Memory B cell (primary cell): ENCODE measurements at regions not wholly inside any gene's neighbourhood (a gene's known extent, or its start where the extent isn't known, plus 50 kb on each side); places are given as distances from the start of the nearest gene placed in this dataset.

Experiments
- ATAC-seq: fragments of 150-1000 bp; cut with Tn5 transposase; 2 replicates; pipeline ENCODE4 v1.10.0; 2021; ENCODE audit warnings: low read depth, mild to moderate bottlenecking, moderate library complexity
- DNase-seq, 2 donors: peaks; one replicate each; pipeline ENCODE4 v3.0.0; 2022; ENCODE audit warnings: low spot score in 2 of 2
- H3K27ac Mint-ChIP-seq: one replicate; pipeline ENCODE4 v1.8.0; 2022; ENCODE audit warnings: mild to moderate bottlenecking, moderate library complexity, mixed read lengths
- H3K27me3 Mint-ChIP-seq: one replicate; pipeline ENCODE4 v1.8.0; 2022; ENCODE audit warnings: mixed read lengths
- H3K36me3 Mint-ChIP-seq: one replicate; pipeline ENCODE4 v1.8.0; 2022; ENCODE audit warnings: mild to moderate bottlenecking, mixed read lengths
- H3K4me1 Mint-ChIP-seq: one replicate; pipeline ENCODE4 v1.8.0; 2022; ENCODE audit warnings: mixed read lengths
- H3K4me3 Mint-ChIP-seq: one replicate; pipeline ENCODE4 v1.8.0; 2022; ENCODE audit warnings: mild to moderate bottlenecking, moderate library complexity, mixed read lengths
- H3K9me3 Mint-ChIP-seq: one replicate; pipeline ENCODE4 v1.8.0; 2022; ENCODE audit warnings: mixed read lengths

DNA sequence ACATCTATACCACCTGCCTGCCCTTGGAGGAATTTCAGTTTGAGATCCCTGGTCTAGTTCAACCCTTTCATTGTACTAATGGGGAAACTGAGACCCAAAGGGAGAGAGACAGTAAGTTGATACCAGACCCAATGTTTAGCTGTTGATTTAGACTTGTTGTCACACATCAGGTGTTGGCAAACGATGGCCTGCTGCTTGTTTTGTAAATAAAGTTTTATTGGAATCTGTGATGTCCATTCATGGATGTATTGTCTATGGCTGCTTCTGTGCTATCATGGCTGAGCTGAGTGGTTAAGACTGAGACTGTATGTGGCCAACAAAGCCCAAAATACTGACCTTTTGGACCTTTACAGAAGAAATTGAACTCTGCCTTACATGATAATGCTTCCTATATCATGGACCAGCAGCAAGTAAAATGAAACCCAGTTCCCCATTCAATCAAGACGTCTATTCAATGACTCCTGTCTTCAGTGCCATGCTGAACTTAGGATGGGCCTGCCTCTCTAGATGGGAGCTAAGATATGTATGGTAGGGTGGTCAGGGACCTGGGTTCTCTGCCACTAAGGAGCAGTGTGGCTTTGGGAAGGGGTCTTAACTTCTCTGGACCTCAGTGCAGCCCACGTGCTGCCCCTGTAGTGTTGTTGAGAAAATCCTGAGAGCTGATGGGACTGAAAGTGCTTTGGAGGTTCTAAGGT lies 111.0 kb downstream of the IRX5 start:
- Mint-ChIP-seq H3K4me1 (no peaks in the 10 kb centered on the region), H3K9me3 (no peaks in the 10 kb centered on the region), H3K4me3 (no peak overlapping the region), H3K27me3 (no peaks in the 10 kb centered on the region), H3K27ac (no peak overlapping the region), H3K36me3 (no peaks in the 10 kb centered on the region)
- ATAC-seq (no peak), DNase-seq (no peak)

GRCh38 chr16:55042556-55043432 lies 112.1 kb downstream of the IRX5 start:
- H3K9me3 Mint-ChIP-seq = no peaks in the 10 kb centered on the region
- H3K27me3 Mint-ChIP-seq = no peaks in the 10 kb centered on the region
- no peaks in the 10 kb centered on the region for H3K36me3 Mint-ChIP-seq
- no peak for ATAC-seq
- H3K27ac Mint-ChIP-seq = no peak overlapping the region
- no peak overlapping the region for H3K4me3 Mint-ChIP-seq
- no peaks in the 10 kb centered on the region for H3K4me1 Mint-ChIP-seq
- no peak for DNase-seq

GRCh38 chr16:55043499-55043898 lies 112.8 kb downstream of the IRX5 start:
- H3K4me3 Mint-ChIP-seq = no peak overlapping the region
- no peak for ATAC-seq
- H3K27ac Mint-ChIP-seq = no peak overlapping the region
- H3K27me3 Mint-ChIP-seq = no peaks in the 10 kb centered on the region
- no peaks in the 10 kb centered on the region for H3K4me1 Mint-ChIP-seq
- H3K36me3 Mint-ChIP-seq = no peaks in the 10 kb centered on the region
- no peaks in the 10 kb centered on the region for H3K9me3 Mint-ChIP-seq
- no peak for DNase-seq

DNA sequence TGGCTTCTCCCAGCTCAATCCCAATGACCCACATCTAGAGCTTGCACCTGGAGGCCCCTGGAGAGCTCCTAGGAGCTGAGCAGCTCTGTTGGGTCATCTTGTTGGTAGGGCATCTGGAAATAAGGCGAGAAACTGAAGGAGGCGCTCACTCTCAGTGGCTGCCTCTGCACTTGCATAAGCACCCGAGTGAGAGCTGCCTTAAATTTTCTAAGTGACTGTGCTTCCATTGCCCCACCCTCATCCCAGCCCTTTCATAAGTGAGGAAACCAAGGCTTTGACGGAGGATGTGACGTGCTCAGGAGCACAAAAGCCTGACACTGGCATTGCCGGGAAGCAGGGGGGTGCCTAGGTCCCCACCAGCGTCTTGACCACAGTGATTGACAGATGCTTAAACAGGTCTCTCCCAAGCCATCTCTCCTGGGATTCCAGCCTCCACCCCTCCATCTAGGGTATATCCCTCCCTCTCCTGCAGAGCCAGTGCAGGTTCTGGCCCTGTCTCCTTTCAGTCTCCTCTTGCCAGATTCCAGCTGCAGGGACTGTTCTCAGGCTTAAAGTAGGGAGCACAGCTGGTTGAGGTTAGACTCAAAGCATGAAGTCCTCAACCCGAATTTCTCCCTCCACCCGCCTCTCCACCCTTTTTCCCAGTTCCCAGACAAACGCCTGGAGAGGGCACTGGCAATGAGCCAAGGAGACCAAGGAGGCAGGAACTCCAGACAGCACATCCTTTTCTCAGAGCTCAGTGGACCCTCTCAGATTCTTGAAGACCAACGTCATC lies 113.7 kb downstream of the IRX5 start:
- Mint-ChIP-seq H3K36me3 (no peaks in the 10 kb centered on the region), H3K27ac (no peak overlapping the region), H3K4me3 (no peak overlapping the region), H3K4me1 (no peaks in the 10 kb centered on the region), H3K9me3 (no peaks in the 10 kb centered on the region), H3K27me3 (no peaks in the 10 kb centered on the region)
- DNase-seq (no peak), ATAC-seq (no peak)

- no peaks in the 10 kb centered on the region for H3K9me3 Mint-ChIP-seq
- no peaks in the 10 kb centered on the region for H3K36me3 Mint-ChIP-seq
- H3K27ac Mint-ChIP-seq = no peak overlapping the region
- no peaks in the 10 kb centered on the region for H3K4me1 Mint-ChIP-seq
- no peak overlapping the region for H3K4me3 Mint-ChIP-seq
- ATAC-seq (no peak), DNase-seq (no peak)
- no peaks in the 10 kb centered on the region for H3K27me3 Mint-ChIP-seq
These were observed 114.7 kb downstream of the IRX5 start for GRCh38 chr16:55045329-55045728.

- no peak overlapping the region for H3K27ac Mint-ChIP-seq
- no peaks in the 10 kb centered on the region for H3K4me1 Mint-ChIP-seq
- no peaks in the 10 kb centered on the region for H3K27me3 Mint-ChIP-seq
These were observed 115.2 kb downstream of the IRX5 start for GRCh38 chr16:55045756-55046460.

GRCh38 chr16:55046513-55046912 lies 115.8 kb downstream of the IRX5 start:
- ATAC-seq (no peak), DNase-seq (no peak)
- Mint-ChIP-seq H3K36me3 (no peaks in the 10 kb centered on the region), H3K27ac (no peak overlapping the region), H3K4me1 (no peaks in the 10 kb centered on the region), H3K27me3 (no peaks in the 10 kb centered on the region), H3K4me3 (no peak overlapping the region), H3K9me3 (no peaks in the 10 kb centered on the region)

More at GRCh38 chr16:55045756-55046460, 115.2 kb downstream of the IRX5 start:
- Mint-ChIP-seq H3K4me3 (no peak overlapping the region), H3K9me3 (no peaks in the 10 kb centered on the region), H3K36me3 (no peaks in the 10 kb centered on the region)
- DNase-seq = no peak
- ATAC-seq = no peak

- Mint-ChIP-seq H3K4me3 (no peak overlapping the region), H3K4me1 (no peaks in the 10 kb centered on the region), H3K36me3 (no peaks in the 10 kb centered on the region), H3K9me3 (peaks cover 2% of the 10 kb centered on the region), H3K27me3 (no peaks in the 10 kb centered on the region), H3K27ac (no peak overlapping the region)
- DNase-seq = no peak
- ATAC-seq = no peak
These were observed 116.3 kb downstream of the IRX5 start for GRCh38 chr16:55046916-55047315.

DNA sequence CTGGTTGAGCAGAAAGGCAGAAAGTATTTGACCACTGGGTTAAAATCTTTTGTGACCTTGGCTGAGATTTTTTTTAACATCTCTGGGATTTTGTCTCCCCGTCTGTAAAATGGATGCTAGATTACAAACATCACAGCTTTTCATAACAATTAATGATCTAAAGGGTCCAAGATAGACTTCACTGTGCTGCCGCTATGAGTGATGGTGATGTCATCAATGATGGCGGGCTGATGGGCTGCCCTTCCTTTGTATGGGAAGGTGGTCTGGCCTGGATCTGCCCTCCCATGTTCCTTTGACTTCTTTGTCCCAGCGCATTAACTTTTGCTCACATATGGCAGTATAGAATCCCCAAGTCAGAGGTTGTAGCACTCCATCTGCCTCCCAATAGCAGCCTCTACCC lies 116.7 kb downstream of the IRX5 start:
- Mint-ChIP-seq H3K27me3 (no peaks in the 10 kb centered on the region), H3K27ac (no peak overlapping the region), H3K4me3 (no peak overlapping the region), H3K9me3 (peaks cover 2% of the 10 kb centered on the region), H3K36me3 (no peaks in the 10 kb centered on the region), H3K4me1 (no peaks in the 10 kb centered on the region)
- DNase-seq = no peak
- no peak for ATAC-seq

DNA sequence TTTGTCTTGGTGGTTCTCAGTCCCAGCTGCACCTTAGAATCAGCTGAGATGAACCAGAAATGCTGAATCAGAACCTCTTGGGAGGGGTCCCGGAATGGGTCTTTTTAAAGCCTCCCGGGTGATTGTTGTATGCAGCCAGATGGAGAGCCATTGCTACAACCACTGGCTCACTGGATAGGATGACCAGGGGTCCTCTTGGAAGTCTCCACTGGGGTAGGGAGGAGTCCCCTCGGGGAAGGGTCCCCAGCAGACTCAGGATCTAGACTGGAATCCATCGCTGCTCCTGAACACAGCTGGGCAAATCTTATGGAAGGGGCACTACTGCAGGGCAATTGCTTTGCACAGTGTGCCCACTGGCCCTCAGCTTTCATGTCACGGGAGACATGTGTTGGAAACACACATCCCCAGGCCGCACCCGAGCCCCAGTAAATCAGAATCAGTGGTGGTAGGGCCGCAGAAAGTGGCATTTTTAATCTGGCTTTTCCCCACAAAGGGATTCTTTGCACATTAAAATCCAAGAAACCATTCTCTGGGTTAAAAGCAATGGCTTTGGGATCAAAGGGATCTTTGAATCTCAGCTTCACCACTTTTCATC lies 117.3 kb downstream of the IRX5 start:
- H3K27ac Mint-ChIP-seq = no peak overlapping the region
- no peak for ATAC-seq

GRCh38 chr16:55048745-55049144 lies 118.1 kb downstream of the IRX5 start:
- H3K4me1 Mint-ChIP-seq = no peaks in the 10 kb centered on the region
- H3K27me3 Mint-ChIP-seq = no peaks in the 10 kb centered on the region
- peaks cover 2% of the 10 kb centered on the region for H3K9me3 Mint-ChIP-seq
- no peaks in the 10 kb centered on the region for H3K36me3 Mint-ChIP-seq
- DNase-seq (no peak), ATAC-seq (no peak)
- H3K4me3 Mint-ChIP-seq = no peak overlapping the region
- no peak overlapping the region for H3K27ac Mint-ChIP-seq

More for the DNA sequence above, 117.3 kb downstream of the IRX5 start:
- Mint-ChIP-seq H3K9me3 (peaks cover 2% of the 10 kb centered on the region), H3K4me1 (no peaks in the 10 kb centered on the region), H3K36me3 (no peaks in the 10 kb centered on the region), H3K4me3 (no peak overlapping the region), H3K27me3 (no peaks in the 10 kb centered on the region)
- DNase-seq = no peak

GRCh38 chr16:55051571-55052347 lies 121.1 kb downstream of the IRX5 start:
- Mint-ChIP-seq H3K36me3 (no peaks in the 10 kb centered on the region), H3K4me3 (no peak overlapping the region), H3K9me3 (peaks cover 5% of the 10 kb centered on the region), H3K27me3 (peaks cover 9% of the 10 kb centered on the region), H3K4me1 (no peaks in the 10 kb centered on the region), H3K27ac (no peak overlapping the region)
- ATAC-seq = no peak
- no peak for DNase-seq

DNA sequence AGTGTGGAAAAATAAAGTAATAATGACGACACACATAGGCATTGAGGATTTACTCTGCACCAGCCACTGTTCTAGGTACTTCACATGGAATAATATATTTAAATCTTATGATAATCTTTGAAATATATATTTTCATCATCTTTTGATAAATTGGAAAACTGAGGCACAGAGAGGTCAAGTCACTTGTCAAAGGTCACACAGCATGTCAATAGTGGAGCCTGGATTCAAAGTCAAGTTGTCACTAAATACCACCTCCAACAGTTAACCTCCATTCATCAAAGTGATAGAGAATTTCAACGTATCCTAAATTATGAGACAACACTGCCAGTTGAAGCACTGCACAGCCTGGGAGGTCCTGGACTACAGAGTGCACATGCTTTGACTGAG lies 121.7 kb downstream of the IRX5 start:
- H3K4me3 Mint-ChIP-seq = no peak overlapping the region
- H3K9me3 Mint-ChIP-seq = peaks cover 5% of the 10 kb centered on the region
- no peak for ATAC-seq
- no peak for DNase-seq
- H3K36me3 Mint-ChIP-seq = no peaks in the 10 kb centered on the region
- H3K27me3 Mint-ChIP-seq = peaks cover 9% of the 10 kb centered on the region
- no peaks in the 10 kb centered on the region for H3K4me1 Mint-ChIP-seq
- H3K27ac Mint-ChIP-seq = no peak overlapping the region
